Tibial nerve (tissue), 4 donors: ENCODE measurements at regions not wholly inside any gene's neighbourhood (a gene's known extent, or its start where the extent isn't known, plus 50 kb on each side); places are given as distances from the start of the nearest gene placed in this dataset.

ENCODE experiments used
- DNase-seq, 2 donors: peaks; one replicate each; pipeline ENCODE4 v3.0.0-alpha.2; 2019; ENCODE audit warnings: low spot score in 2 of 2
- H3K27ac ChIP-seq, 4 donors: fragments of 200-600 bp; sonication (generic) in 3 of 4; one replicate each; pipeline ENCODE4 v1.5.1; 2017 to 2019; ENCODE audit warnings: mild to moderate bottlenecking in 1 of 4
- H3K27me3 ChIP-seq, 2 donors: fragments of 200-600 bp; sonication (generic) in 1 of 2; one replicate each; pipeline versions ENCODE4 v1.5.1 to v1.6.0; 2017 to 2019
- H3K36me3 ChIP-seq, 3 donors: fragments of 200-600 bp; sonication (generic); one replicate each; pipeline ENCODE4 v1.5.1; 2018 to 2019
- H3K4me1 ChIP-seq, 4 donors: fragments of 200-600 bp; sonication (generic) in 3 of 4; one replicate each; pipeline ENCODE4 v1.5.1; 2017 to 2019
- H3K4me3 ChIP-seq, 4 donors: fragments of 200-600 bp; sonication (generic) in 3 of 4; one replicate each; pipeline ENCODE4 v1.5.1; 2017 to 2019; ENCODE audit warnings: mild to moderate bottlenecking in 1 of 4, moderate library complexity in 1 of 4
- H3K9me3 ChIP-seq, 4 donors: fragments of 200-600 bp; sonication (generic) in 3 of 4; one replicate each; pipeline ENCODE4 v1.5.1; 2017 to 2019
- EP300 ChIP-seq, 2 donors: sonication (generic); formaldehyde crosslinking; IDR thresholded peaks; one replicate each; pipeline ENCODE4 v1.6.1; 2017; ENCODE audit warnings: antibody characterized with exemption in 2 of 2, mild to moderate bottlenecking in 1 of 2
- POLR2A ChIP-seq, 2 donors: fragments of 450-650 bp; IDR thresholded peaks; one replicate each; pipeline ENCODE4 v1.6.1; 2017; ENCODE audit warnings: antibody characterized with exemption in 2 of 2, mild to moderate bottlenecking in 2 of 2, moderate library complexity in 2 of 2
- WGBS, 2 donors: methylation state at CpG; one replicate each; pipeline ENCODE4 v1.1.5; 2018; 5-methylcytosine and 5-hydroxymethylcytosine counted together
- TF ChIP-seq, protein P1 (sequence below), 5 experiments: fragments of 200-600 bp in 3 of 5; fragments of 450-650 bp in 2 of 5; sonication (generic) in 3 of 5; IDR thresholded peaks; one replicate each; pipeline ENCODE4 v1.5.1; 2016 to 2019; ENCODE audit warnings: antibody characterized with exemption in 5 of 5, mild to moderate bottlenecking in 3 of 5, moderate library complexity in 2 of 5

DNA sequence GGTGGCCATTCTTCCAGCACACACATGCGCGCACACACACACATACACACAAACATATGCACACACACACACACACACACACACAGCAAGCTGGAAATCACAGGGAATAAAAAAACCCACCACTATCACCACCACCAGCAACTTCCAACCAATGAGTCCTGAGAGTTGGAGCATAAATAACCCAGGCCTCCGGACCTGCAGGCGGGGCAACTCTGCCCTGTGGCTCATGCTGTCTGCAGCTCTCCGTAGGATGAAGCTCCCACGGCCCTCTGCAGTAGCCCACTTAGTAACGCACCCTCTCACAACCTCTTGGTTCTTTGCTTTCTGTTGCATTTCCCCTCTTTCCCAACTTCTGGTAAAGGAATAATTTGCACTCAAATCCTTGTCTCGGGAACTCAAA, 275.2 kb downstream of the PREX1 start:
- TF ChIP-seq POLR2A (IDR thresholded peaks at IDR 0.05) (no peak), EP300 (IDR thresholded peaks at IDR 0.05) (no peak)
- TF ChIP-seq, protein P1, sequence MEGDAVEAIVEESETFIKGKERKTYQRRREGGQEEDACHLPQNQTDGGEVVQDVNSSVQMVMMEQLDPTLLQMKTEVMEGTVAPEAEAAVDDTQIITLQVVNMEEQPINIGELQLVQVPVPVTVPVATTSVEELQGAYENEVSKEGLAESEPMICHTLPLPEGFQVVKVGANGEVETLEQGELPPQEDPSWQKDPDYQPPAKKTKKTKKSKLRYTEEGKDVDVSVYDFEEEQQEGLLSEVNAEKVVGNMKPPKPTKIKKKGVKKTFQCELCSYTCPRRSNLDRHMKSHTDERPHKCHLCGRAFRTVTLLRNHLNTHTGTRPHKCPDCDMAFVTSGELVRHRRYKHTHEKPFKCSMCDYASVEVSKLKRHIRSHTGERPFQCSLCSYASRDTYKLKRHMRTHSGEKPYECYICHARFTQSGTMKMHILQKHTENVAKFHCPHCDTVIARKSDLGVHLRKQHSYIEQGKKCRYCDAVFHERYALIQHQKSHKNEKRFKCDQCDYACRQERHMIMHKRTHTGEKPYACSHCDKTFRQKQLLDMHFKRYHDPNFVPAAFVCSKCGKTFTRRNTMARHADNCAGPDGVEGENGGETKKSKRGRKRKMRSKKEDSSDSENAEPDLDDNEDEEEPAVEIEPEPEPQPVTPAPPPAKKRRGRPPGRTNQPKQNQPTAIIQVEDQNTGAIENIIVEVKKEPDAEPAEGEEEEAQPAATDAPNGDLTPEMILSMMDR (IDR thresholded peaks at IDR 0.05) = no peak
- Histone ChIP-seq H3K4me3 (no peak overlapping the region), H3K4me1 (no peaks in the 10 kb centered on the region), H3K27ac (no peak overlapping the region), H3K36me3 (no peaks in the 10 kb centered on the region), H3K9me3 (no peaks in the 10 kb centered on the region), H3K27me3 (no peaks in the 10 kb centered on the region)
- 53 to 63% methylated on average over 8 of the region's 8 CpGs for WGBS, 2 donors
- DNase-seq = no peak

DNA sequence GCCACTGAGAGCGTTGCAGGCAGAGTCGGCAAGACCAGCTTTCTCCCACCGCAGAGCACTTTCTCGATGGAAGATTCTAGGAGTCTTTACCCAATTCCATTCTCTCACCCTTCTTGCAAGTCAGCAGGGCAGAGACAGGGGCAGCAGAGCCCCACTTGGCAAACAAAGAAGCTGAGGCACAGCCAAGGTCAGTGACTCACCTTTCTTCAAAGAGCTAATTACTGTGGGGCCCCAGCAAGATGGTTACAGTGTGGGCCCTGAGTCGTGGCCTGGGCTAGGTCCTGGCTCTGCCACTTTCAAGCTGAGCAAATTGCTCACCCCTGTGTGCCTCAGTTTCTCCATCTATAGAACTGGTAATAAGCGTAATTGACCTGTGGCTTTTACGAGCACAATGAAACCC, 277.0 kb downstream of the PREX1 start:
- no peak overlapping the region for H3K27ac ChIP-seq
- DNase-seq = no peak
- WGBS, 2 donors = 75 to 79% methylated on average over 7 of the region's 7 CpGs
- H3K36me3 ChIP-seq = no peaks in the 10 kb centered on the region
- TF ChIP-seq EP300 (IDR thresholded peaks at IDR 0.05) = no peak
- TF ChIP-seq POLR2A (IDR thresholded peaks at IDR 0.05) = no peak
- TF ChIP-seq, protein P1 (IDR thresholded peaks at IDR 0.05) = no peak
- no peaks in the 10 kb centered on the region for H3K9me3 ChIP-seq
- H3K4me3 ChIP-seq = no peak overlapping the region
- no peaks in the 10 kb centered on the region for H3K4me1 ChIP-seq
- H3K27me3 ChIP-seq = no peaks in the 10 kb centered on the region

DNA sequence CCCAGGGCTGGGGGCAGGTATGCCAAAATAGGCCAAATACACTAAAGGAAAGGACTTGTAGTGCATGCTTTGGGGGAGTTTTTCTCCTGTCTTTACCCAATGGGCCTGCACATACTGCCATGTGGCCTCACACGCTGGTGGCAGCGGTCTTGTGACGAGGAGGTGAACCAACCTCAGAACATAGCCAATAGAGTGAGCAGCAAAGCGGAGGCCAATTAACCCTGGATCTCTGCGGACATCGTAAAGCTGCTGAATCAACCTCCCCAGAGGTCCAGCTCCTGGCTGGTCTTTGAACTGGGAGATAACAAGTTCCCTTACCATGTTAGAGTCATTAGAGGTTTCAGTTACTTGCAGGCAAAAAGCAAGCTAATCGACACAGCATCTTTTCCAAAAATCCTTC, 280.1 kb downstream of the PREX1 start:
- Histone ChIP-seq H3K4me1 (no peaks in the 10 kb centered on the region), H3K36me3 (no peaks in the 10 kb centered on the region), H3K27me3 (peaks cover 0 to 14% of the 10 kb centered on the region in 2 donors), H3K9me3 (no peaks in the 10 kb centered on the region), H3K4me3 (no peak overlapping the region), H3K27ac (no peak overlapping the region)
- DNase-seq = no peak
- WGBS, 2 donors = 74 to 84% methylated on average over 7 of the region's 7 CpGs
- TF ChIP-seq EP300 (IDR thresholded peaks at IDR 0.05) (no peak), POLR2A (IDR thresholded peaks at IDR 0.05) (no peak)
- TF ChIP-seq, protein P1 (IDR thresholded peaks at IDR 0.05) = no peak

DNA sequence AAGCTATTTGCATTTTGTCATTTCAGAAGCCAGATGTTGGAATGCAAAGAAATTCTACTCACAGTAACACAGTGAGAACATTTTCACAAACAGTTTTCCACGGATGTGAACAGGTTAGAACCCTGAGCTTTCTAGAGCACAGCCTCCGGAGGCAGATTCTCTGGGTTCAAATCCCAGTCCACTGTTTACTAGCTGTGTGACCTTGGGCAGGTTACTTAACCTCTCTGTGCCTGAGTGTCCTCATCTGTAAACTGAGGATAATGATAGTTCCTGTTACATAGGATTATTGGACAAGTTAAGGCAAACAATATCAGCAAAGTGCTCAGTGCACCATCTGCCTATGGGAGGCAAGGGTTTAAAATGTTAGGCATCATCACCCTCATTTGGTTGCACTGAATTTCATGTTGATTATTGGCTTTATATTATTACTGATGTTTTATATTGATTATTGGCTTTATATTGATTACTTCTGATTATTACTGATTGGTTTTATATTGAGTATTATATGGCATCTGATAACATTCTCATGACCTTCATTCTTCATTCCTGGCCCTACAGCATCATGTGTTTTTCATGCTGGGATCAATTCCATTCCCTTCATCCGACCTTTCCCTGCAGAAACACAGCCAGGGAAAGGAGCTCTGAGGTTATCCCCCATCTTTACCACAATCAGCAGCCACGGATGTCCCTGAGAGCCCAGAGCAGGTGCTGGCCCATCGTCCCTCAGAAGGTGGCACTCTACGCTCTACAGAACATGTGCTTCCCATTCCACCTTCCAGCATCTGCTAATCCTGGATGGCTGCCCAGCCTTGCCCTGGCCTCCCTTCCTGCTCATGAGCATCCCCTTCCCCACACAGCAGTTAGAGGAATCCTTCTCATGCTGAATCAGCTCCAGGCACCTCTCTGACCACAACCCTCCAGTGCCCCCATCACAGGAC, 283.1 kb downstream of the PREX1 start:
- TF ChIP-seq, protein P1 (IDR thresholded peaks at IDR 0.05) = no peak
- no peak for TF ChIP-seq EP300 (IDR thresholded peaks at IDR 0.05)
- WGBS, 2 donors = 45% methylated on average over 6 of the region's 6 CpGs
- H3K9me3 ChIP-seq = no peaks in the 10 kb centered on the region

DNA sequence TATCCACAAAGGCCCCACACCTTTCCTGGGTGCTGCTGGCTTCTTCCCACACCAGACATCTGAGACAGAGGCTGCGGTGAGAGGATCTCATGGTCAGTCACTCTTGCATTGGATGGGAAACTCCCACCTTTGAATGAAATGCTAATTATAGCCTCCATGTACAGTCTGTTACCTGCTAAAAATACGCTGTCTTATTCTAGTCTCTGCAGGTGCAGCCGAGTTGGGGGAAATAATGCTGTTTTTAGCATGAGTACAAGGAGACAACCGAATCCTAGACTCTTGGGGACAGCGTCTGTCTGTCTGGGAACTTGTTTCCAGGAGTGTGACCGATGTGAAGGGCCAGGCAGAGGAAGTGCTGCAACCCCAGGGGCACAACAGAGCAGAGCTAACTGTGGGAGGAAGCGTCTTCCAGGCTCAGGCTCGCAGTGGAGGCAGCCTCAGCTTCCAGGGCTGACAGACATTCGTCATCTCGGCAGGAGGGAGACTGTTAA, 286.2 kb downstream of the PREX1 start:
- Histone ChIP-seq H3K36me3 (no peaks in the 10 kb centered on the region), H3K27me3 (peaks cover 0 to 23% of the 10 kb centered on the region in 2 donors), H3K27ac (no peak overlapping the region), H3K4me3 (no peak overlapping the region), H3K4me1 (no peaks in the 10 kb centered on the region), H3K9me3 (no peaks in the 10 kb centered on the region)
- TF ChIP-seq EP300 (IDR thresholded peaks at IDR 0.05) = no peak
- TF ChIP-seq POLR2A (IDR thresholded peaks at IDR 0.05) = no peak
- TF ChIP-seq, protein P1 (IDR thresholded peaks at IDR 0.05) = no peak
- DNase-seq = no peak
- 43 to 53% methylated on average over 10 of the region's 10 CpGs for WGBS, 2 donors

More for the DNA sequence above, 283.1 kb downstream of the PREX1 start:
- peaks cover 0 to 23% of the 10 kb centered on the region in 2 donors for H3K27me3 ChIP-seq
- no peak overlapping the region for H3K4me3 ChIP-seq
- no peak for DNase-seq
- no peaks in the 10 kb centered on the region for H3K4me1 ChIP-seq
- H3K36me3 ChIP-seq = no peaks in the 10 kb centered on the region
- H3K27ac ChIP-seq = no peak overlapping the region
